ENCODE measurements at regions not wholly inside any gene's neighbourhood (a gene's known extent, or its start where the extent isn't known, plus 50 kb on each side); places are given as distances from the start of the nearest gene placed in this dataset.
A peak's percentile ranks its signal among the peaks of the same experiment; 100 is the strongest.

DNA sequence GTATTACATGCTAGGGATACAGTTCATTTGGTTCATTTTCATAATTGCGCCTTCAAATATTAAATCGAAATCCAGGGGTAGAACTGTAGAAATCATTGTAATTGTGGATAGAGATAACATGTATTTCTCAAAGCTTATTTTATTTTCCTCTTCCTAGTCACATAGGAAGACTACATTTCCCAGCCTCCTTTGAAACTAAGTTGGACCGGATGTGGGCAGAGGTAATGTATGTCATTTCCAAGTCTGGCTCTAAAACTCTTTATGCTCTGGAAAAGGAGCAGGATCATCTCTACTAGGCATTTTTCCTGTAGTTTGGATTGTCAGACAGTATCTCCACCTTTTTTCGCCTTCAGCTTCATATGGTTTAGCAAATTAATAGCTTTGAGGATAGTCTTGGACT, 70.1 kb upstream of the CRY1 start (continued):
- TF ChIP-seq, protein P1, sequence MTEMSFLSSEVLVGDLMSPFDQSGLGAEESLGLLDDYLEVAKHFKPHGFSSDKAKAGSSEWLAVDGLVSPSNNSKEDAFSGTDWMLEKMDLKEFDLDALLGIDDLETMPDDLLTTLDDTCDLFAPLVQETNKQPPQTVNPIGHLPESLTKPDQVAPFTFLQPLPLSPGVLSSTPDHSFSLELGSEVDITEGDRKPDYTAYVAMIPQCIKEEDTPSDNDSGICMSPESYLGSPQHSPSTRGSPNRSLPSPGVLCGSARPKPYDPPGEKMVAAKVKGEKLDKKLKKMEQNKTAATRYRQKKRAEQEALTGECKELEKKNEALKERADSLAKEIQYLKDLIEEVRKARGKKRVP (CRISPR knock-in tag; IDR thresholded peaks at IDR 0.05), result no peak
- no peak for TF ChIP-seq HMGXB4 (CRISPR knock-in tag; IDR thresholded peaks at IDR 0.05; ENCODE audit: borderline replicate concordance in 1 of 2, low read depth in 1 of 2)
- TF ChIP-seq, protein P2, sequence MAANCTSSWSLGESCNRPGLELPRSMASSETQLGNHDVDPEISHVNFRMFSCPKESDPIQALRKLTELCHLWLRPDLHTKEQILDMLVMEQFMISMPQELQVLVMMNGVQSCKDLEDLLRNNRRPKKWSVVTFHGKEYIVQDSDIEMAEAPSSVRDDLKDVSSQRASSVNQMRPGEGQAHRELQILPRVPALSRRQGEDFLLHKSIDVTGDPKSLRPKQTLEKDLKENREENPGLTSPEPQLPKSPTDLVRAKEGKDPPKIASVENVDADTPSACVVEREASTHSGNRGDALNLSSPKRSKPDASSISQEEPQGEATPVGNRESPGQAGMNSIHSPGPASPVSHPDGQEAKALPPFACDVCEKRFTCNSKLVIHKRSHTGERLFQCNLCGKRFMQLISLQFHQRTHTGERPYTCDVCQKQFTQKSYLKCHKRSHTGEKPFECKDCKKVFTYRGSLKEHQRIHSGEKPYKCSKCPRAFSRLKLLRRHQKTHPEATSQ (CRISPR knock-in tag; IDR thresholded peaks at IDR 0.05; ENCODE audit: borderline replicate concordance), result no peak
- no peak for TF ChIP-seq MXI1 (IDR thresholded peaks at IDR 0.05; ENCODE audit: borderline replicate concordance, low read depth, low read length)
- no peak for TF ChIP-seq ZNF556 (CRISPR knock-in tag; IDR thresholded peaks at IDR 0.05; ENCODE audit: borderline replicate concordance)
- TF ChIP-seq GABPA (IDR thresholded peaks at IDR 0.05; ENCODE audit: low read depth, low read length), result peak; percentile 27; the same call in 1 of the 2 replicates
- peak; percentile 87 for TF ChIP-seq GABPA (CRISPR knock-in tag; IDR thresholded peaks at IDR 0.05; ENCODE audit: low read depth)
- TF ChIP-seq, protein P3, sequence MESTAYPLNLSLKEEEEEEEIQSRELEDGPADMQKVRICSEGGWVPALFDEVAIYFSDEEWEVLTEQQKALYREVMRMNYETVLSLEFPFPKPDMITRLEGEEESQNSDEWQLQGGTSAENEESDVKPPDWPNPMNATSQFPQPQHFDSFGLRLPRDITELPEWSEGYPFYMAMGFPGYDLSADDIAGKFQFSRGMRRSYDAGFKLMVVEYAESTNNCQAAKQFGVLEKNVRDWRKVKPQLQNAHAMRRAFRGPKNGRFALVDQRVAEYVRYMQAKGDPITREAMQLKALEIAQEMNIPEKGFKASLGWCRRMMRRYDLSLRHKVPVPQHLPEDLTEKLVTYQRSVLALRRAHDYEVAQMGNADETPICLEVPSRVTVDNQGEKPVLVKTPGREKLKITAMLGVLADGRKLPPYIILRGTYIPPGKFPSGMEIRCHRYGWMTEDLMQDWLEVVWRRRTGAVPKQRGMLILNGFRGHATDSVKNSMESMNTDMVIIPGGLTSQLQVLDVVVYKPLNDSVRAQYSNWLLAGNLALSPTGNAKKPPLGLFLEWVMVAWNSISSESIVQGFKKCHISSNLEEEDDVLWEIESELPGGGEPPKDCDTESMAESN (CRISPR knock-in tag; conservative IDR thresholded peaks at IDR 0.05), result no peak
